Stimulated activated CD8-positive, alpha-beta memory T cell treated with anti-CD3 and anti-CD28 coated beads, Interleukin-7, amount 100 ng/mL, for 48 hours (primary cell): ENCODE measurements at regions not wholly inside any gene's neighbourhood (a gene's known extent, or its start where the extent isn't known, plus 50 kb on each side); places are given as distances from the start of the nearest gene placed in this dataset.

Experiments used
- DNase-seq, 2 donors: peaks; one replicate each; pipeline ENCODE4 v3.0.0-alpha.2; 2020; ENCODE audit warnings: low read depth in 1 of 2; ENCODE audit errors: extremely low read depth in 1 of 2

DNA sequence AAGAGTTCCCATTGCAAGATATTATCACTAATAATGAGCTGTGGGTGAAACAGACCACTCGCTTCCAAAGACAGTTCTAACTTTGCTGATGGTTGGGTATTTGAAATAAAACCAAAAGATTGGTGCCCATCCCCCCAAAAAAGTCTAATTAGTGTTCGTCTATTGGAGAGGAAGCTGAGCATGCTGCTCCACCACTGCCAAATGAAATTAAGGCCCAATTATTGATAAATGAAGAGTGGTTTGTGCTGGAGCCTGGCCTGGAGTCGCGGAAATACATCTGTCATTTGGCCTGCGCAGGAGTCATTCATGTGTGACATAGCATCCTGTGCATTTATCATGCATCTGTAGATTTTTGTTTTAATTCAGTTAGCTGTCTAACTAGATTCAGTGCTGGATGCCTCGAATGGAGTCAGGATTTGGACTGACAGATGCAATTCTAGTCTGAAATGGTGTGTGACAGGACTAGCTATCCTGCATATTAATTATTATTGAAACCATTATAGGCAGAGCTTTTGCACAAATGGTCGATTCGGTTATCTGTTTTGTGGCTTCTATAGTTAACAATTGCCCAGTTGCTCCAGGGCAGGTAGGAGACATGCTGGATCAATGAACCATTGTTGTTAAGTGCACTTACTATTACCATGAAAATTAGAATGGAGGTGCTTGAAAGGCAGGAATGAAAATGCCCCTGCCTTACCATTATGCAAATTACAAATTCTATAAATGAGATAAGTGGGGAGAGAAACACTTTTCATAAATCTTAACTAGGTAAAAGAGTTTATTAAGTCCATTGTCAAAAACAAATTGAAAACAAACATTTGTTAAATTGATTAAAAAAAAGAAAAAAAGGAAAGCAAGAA, 450.4 kb upstream of the TCF4 start:
- DNase-seq: no peak

DNA sequence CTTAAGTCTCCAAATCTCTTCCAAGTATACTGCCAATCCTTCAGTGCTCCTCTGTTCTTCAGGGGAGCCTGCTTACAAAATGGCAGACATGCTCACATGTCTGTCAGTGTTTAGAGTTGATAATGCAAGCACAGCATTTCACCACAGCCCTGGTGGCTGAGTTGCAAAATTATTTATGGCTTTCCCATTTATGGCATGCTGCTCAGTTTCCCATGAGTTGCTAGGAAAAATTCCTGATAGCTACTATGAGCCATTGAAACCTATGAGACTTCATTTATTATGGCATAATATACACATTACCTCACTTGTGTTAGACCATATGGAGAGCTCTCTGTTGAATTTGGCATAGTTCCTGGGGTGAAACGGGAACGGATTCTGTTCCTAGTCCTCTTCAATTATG, 448.7 kb upstream of the TCF4 start:
- no peak for DNase-seq

DNA sequence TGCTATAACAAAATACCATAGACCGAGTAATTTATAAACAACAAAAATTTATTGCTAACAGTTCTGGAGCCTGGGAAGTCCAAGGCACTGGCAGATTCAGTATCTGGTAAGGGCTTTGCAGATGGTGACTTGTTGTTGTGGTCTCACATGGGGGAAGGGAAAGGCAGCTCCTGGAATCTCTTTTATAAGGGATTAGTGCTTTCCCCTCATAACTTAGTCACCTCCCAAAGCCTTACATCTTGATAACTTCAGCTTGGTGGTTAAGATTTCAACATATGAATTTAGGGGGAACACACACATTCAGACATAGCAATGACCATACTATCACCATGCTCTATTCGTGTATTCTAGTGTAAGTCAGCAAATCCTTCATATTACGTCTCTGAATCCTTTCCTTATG, 447.6 kb upstream of the TCF4 start:
- no peak for DNase-seq

DNA sequence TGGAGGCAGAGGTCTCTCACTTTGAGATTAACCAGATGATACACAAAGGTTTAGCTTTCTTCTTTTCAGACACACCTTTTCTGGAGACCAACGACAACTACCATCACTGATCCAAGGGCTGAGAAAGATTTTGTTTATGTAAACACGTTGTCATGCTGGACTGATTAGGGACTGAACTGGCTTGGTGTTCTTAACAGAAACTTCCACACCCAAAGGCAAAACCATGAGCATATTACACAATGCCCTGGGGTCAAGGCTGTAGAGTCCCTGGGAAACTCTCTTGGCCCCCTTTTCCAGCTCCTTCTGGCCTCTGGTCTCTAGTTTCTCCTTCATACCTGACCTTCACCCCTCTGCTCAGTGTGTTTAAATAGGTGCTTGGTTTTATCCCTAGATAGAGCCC, 447.0 kb upstream of the TCF4 start:
- no peak for DNase-seq

DNA sequence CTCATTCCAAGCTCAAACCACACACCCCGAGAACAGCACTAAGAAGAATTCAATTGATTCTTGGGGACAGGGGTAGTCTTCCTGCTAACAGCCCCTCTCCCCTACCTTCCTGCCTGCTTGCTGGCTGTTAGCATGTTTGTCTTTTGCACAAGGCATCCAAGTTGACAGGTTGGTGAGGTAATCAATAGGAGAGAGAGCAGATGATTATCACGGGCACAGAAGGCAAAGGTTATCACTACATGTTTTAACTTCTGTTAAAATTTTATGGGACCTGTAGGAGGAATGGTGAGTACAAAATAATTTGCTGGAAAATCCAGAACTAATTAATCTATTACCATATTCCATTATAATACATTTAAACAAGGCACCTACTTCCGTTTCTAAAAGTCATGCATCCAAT, 442.1 kb upstream of the TCF4 start:
- no peak for DNase-seq

DNA sequence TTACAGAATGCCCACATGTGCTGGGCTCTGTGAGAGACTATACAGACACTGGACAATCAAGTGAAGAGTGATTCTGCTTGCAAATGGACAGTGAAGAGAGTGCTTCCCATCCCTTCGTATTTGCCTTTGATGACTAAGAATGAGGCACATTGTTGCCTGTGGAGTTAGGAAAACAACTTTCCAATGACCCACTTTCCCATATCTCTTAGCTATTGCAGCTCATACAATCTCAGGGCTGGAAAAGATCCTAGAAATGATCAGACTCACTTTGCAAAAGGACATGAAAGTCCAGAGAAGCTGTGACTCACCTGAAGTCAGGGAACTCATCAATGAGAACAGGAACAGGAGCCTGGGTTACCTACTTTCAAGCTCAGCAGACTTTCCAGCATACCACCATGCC, 440.5 kb upstream of the TCF4 start:
- no peak for DNase-seq

DNA sequence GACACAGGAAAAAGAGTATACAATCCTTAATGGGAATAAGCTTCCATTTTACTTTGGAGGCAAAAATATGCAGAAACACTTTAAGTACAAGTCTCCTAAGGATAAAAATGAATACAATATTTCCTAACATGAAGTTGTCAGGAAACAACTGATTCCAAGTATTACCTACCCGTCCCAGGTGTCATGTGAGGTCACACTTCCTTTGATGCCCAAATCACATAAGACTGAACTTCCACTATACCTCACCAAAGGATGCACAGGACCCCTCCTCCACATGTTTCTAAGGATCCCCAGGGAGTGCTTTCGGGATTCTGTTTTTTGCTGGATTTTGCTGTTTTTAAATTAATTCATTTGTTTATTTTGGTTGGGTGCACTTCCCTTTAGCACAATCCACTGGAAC, 438.5 kb upstream of the TCF4 start:
- DNase-seq: no peak

DNA sequence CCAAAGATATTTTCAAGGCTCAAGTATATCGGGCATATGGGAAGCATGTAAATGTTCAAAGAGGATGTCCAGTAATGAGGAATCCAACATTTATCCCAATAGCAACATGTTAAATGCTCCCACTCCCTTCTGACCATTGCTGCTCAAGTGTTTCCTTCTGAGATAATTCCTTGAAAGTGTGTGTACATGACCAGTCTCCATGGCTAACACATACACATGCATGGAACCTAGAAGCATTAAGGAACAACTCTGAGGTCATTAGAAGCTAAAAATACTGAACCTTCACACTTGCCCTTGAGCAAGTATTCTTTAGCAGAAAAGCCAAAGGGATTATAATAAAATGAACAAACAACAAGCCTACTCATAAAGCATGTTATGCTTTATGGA, 433.8 kb upstream of the TCF4 start:
- DNase-seq: no peak

DNA sequence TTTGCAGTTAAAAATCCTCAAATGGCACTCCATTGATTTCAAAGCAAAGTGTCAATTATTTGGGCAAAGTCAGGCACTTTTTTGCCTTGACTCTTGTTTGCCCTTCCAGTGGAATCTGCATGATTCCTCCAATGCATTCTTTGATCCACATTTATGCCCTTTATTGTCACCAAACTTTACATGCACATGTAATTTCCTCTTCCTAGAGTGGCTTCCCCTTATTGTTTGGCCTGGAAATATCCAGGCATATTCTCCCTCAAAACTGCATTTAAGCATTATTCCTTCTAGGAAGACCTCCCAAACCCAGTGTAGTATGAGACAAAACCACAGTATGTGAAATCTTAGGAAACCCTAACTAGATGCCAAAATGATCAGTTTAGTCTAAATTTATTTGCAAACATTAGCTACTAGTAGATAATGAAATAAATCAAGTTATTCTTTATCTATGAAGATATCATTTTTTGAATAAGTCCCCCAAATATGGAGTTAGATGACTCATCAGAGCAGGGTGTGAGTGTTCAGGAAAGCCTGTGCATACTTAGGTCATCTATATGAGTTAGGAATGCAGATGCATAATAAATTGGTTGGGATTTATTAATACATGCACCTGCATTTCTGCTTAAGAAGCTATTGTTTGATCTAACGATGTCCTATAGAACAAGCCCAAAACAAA, 433.3 kb upstream of the TCF4 start:
- no peak for DNase-seq

DNA sequence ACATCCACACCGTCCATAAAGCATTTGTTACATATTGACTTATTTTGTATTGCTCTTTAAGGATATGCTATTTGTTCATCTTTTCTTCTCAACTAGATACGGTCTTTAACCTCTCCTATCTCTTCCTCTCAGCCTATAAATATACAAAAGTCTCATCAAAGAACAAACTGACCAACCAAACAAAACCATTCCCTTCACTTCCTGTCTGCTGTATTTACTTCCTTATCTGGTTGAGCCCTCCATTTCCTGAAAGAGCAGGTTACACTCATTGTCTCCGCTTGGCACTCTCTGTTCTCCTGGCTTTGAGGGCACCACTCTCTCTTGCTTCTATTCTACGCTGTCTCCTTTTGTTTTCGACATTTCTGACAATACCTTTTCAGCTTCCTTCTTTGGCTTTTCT, 431.9 kb upstream of the TCF4 start:
- no peak for DNase-seq

DNA sequence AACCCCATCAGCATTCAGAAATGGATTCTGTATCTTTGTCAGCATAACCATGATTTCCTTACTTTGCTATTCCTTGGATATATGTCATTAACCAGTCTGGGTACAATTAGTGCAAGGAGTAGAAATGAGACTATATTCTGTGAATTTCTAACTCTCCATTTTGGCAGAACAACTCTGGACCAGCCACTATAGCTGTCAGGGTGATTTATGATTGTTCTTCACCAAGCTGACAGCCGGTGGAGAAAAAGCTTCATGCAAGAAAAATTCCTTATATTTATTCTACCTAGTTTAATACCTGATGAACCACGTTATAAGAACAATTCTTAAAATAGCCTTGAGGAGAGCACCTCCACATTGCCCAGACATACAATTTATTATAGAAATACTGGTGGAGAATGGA, 431.2 kb upstream of the TCF4 start:
- DNase-seq: no peak

DNA sequence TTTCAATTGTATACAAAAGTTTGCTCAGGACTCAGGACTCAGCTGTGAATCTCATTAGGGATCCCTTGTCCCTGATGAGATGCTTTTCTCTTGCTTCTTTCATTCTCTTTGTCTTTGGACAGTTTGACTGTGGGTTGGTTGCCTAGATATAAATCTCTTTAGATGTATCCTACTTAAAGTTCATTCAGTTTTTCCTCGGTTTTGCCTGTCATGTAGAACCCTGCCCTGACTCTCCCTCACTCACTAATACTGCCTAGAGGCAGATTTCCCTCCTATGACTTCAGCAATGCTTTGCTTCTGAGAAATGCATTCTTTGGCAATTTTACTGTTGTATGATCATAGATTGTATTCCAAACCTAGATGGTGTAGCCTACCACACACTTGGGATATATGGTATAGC, 421.4 kb upstream of the TCF4 start:
- DNase-seq: no peak

DNA sequence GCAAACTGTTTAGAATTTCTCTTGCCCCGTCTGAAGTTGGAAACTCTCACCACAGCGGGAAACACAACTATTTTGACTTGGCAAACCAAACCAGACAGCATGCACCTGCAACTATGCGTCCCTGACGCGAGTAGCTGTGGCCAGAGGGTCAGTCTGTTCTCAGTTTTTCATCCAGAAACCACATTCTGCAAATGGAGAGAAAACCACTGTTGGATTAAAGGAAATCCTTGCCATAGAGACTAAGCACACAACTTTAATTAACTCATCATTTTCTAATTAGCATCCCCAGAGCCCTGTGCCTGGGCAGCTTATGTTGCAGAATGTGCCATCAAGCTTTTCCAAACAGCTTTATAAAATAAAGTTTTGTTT, 415.7 kb upstream of the TCF4 start:
- DNase-seq: no peak

DNA sequence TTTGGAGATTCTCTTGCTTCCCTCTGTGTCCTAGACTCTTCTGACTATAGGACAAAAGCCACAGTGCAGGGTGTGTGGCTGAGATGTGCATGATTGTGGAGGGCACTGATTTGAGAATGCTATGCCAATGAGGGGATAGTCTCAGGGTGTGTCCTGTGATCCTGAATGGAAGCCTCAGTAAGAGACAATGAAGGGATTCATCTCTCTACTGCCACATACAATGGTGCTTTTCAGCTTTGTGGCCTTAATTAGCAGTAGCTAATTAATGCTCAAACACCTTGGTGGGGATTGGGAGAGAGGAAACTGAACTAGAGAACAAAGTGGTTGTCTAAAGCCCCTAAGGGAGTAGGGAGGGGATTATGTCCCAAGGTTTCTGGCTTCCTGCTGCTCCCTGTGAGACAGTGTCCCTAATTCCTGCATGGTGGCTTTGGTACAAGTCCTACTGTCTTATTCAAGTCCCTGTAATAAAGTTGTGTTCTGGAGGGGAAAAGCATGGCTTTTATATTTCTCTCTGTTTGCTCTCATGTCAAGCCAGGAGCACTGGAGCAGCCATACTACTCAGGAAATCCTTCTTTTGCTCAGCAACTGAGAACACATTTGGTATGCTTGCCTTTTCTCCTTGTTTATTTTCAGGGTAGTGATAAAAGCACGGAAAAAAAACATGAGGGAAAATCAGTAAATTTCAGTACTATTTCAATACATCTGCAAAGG, 415.2 kb upstream of the TCF4 start:
- DNase-seq: no peak

DNA sequence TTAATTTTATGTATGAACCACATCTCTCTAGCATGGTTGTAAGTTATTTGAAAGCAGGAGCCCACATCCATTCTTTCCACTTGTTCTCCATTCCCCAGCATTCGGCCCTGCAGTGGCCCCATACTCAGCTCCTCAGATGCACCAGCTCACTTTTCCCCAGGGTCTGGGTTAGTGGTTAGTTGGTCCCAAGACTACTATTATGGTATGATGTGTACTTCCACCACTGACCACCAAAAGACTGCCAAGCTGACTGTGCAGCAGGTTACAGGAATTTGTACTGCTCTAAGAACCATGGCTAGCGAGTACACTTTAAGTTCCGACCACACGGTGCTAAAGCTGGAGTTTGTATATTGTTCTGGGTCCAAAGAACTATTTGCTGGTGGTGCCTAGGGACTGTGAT, 413.6 kb upstream of the TCF4 start:
- DNase-seq: no peak

DNA sequence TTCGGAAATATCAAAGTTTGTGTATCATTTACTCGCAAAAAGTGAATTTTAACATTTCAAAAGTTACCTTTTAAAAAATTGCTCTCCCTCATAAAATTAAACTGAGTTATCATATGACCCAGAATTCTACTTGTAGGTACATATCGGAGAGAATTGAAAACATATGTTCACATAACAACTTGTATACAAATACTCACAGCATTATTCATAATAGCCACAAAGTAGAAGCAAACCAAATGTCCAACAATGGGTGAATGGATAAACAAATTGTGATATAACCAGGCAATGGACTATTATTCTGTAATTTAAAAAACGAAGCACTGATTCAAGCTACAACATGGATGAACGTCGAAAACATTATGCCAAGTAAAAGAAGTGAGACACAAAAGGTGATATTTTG, 412.0 kb upstream of the TCF4 start:
- no peak for DNase-seq

DNA sequence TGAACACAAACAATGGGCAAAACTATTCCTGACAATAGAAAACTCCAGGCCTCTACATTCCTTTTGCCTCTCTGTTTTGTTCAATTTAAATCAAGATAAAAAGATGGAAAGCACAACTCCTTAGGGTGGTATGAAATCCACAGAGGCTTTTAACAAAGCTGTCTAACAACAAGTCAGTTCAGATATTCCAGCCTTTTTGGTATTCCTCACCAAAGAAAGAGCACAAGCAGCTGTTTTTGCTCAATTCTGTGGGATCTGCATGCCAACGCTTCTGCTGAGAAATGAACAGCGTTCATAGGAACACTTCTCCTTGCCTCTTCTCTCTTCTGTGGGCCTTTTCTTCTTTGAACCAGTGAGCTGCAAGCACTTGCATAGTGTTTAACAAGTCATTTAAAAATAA, 411.6 kb upstream of the TCF4 start:
- DNase-seq: no peak

DNA sequence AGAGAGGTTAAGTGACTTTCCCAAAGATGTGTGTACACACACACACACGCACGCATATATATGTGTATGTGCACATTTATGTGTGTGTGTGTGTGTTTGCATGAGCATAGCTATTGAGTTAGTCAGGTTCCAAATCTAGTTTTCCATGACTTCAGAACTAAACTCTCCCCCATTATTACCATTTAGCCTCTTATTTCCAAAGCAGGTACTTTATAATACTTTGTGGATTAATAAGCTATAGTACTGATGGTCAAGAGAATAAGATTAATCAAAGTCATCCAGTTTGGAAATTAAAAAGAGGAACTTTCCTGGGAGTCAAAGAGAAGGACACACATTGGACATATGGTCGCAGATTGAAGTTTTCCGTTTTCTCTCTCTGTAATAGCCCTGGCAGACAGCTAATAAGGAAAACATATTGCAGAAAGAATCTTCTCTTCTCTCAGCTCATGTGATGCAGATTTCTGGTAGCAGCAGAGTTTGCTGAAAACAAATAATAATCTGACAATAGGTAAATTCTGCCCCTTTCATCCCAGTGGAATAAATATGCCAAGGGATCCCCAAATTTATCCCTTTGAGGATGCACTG, 410.9 kb upstream of the TCF4 start:
- no peak for DNase-seq

DNA sequence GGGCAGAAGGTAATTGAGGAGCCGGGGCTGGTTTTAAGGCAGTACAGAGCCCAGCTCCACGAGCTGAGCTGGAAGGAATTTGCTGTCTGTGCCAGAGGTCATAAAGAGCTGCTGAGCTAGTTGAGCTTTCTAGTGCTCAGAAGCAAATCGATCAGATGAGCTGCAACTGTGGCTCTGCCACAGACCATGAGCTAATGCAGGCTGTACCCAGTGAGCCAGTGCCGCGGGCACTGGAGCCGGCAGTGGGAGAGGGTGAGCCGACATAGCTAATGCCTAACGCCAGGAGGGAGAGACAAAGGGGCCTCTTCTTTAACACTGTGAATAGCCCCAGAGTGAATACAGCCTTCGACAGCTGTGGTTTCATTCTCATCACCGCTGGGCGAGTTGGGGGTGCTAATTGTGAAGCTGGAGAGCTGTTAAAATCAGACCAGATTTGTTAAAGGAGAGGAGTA, 410.1 kb upstream of the TCF4 start:
- no peak for DNase-seq

DNA sequence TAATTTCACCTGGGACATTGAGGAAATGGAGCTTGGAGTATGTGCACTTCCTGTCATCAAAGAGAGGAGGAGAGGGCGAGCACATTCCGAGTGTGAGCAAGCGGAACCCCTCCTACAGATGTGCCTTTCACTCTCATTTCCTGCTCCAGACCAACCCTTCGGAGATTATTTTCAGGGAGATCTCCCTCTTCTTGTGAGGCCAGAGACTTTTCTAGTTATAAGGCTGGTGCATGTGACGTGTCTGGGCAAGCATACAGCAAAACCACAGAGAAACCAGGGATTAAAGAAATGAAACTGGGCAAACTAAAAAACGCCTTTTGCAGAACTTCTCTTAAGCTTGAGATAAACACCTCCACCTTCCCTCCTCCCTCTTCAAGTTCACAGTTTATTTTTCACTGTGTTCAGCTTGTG, 409.2 kb upstream of the TCF4 start:
- no peak for DNase-seq

DNA sequence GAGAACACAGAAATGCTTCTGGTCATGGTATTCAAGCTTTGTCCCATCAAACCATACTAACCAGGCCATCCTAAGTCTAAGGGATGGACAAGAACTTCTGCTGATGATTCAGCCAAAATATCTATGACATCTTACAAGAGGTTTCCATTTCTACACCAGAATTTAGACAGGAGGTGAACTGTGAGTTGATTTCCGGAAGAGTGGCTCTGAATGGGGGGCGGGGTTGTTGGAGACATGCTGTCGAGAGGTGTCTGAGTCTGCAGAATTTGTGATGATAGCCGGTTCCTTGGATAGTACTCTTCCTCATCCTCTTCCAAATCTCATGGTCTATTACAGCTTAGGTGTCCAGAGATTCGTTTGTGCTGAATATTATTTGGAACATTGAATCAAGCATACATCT, 408.7 kb upstream of the TCF4 start:
- no peak for DNase-seq

DNA sequence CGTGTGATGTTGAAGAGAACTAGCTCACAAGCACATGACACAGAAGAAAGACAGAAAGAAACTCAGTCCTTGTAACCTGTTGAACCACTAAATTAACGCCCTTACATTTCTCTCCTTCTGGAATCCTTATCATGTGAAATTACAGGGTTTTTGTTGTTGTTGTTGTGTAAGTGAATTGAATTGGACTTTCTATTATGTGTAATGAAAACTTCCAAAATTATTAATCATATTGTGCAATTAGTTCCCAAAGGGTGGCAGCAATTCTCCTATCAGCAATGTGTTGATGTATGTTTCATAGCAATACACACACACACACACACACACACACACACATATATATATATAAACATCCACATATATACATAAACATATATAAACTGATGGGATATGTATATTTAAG, 402.2 kb upstream of the TCF4 start:
- no peak for DNase-seq
